Erythroblast (primary cell): ENCODE measurements at regions not wholly inside any gene's neighbourhood (a gene's known extent, or its start where the extent isn't known, plus 50 kb on each side); places are given as distances from the start of the nearest gene placed in this dataset.
"Not testable (repeated sequence)": the region's sequence is repeated elsewhere in the genome, so short reads cannot be mapped to it uniquely, and the experiment has no call there.

ENCODE experiments used
- DNase-seq, 2 experiments: peaks; one replicate each; lab custom pipeline; 2025; lab: John Stamatoyannopoulos, UW
- GATA1 ChIP-seq: IDR thresholded peaks from 2 replicates; pipeline ENCODE4 v1.6.1; 2011; ENCODE audit warnings: low read depth, mild to moderate bottlenecking, control low read depth, low read length, moderate library complexity
- POLR2A ChIP-seq: IDR thresholded peaks from 2 replicates; pipeline ENCODE4 v1.6.1; 2011; ENCODE audit warnings: mild to moderate bottlenecking, low read length

GRCh38 chr6:100078509-100078908 lies 84.5 kb upstream of the MCHR2 start:
- no peak for TF ChIP-seq POLR2A
- no peak for TF ChIP-seq GATA1
- DNase-seq: peak in 1 of 2 experiments; percentile 2

GRCh38 chr6:100065348-100065747 lies 71.3 kb upstream of the MCHR2 start:
- DNase-seq: peak; percentile 5 to 40

GRCh38 chr6:100062621-100063020 lies 68.6 kb upstream of the MCHR2 start:
- TF ChIP-seq GATA1: no peak
- no peak for TF ChIP-seq POLR2A
- DNase-seq: no peak

More at GRCh38 chr6:100065348-100065747, 71.3 kb upstream of the MCHR2 start:
- TF ChIP-seq GATA1 (no peak), POLR2A (no peak)

GRCh38 chr6:100057941-100058340 lies 63.9 kb upstream of the MCHR2 start:
- TF ChIP-seq POLR2A (no peak), GATA1 (no peak)

GRCh38 chr6:100050550-100050949 lies 56.5 kb upstream of the MCHR2 start:
- no peak for DNase-seq
- no peak for TF ChIP-seq POLR2A
- TF ChIP-seq GATA1: no peak

More at GRCh38 chr6:100057941-100058340, 63.9 kb upstream of the MCHR2 start:
- DNase-seq: no peak

- DNase-seq: not testable (repeated sequence)
Measured at GRCh38 chr6:100043961-100044360, 49.9 kb upstream of the MCHR2 start.
